B cell (primary cell): ENCODE measurements at regions not wholly inside any gene's neighbourhood (a gene's known extent, or its start where the extent isn't known, plus 50 kb on each side); places are given as distances from the start of the nearest gene placed in this dataset.

Source experiments
- ATAC-seq: fragments of 200-7000 bp; cut with Tn5 transposase; one replicate; pipeline ENCODE4 v1.10.0; 2021; ENCODE audit warnings: low read depth, mild to moderate bottlenecking, moderate number of reproducible peaks, moderate library complexity
- CTCF ChIA-PET: fragments of 350-600 bp; sonication (Branson Sonifier 250); formaldehyde crosslinking; loops from one replicate; lab custom pipeline; 2021; ENCODE audit warnings: antibody characterized with exemption, inconsistent platforms; lab: Charles Lee
- POLR2A ChIA-PET: fragments of 350-600 bp; sonication (Branson Sonifier 250); formaldehyde crosslinking; loops from one replicate; lab custom pipeline; 2021; ENCODE audit warnings: antibody characterized with exemption; lab: Charles Lee
- DNase-seq: peaks from one replicate; pipeline ENCODE4 v3.0.0; 2013
- H2AFZ ChIP-seq: 2 replicates; pipeline ENCODE4 v1.6.1; 2012; ENCODE audit warnings: mild to moderate bottlenecking, low read depth, low read length; ENCODE audit not compliant: insufficient read depth, poor library complexity, severe bottlenecking
- H3K27ac ChIP-seq, 2 donors: 1 replicate in 1 of 2; 2 replicates in 1 of 2; pipeline ENCODE4 v1.5.1; 2012 to 2013; ENCODE audit warnings: low read length in 2 of 2, mild to moderate bottlenecking in 2 of 2, moderate library complexity in 1 of 2
- H3K27me3 ChIP-seq, 4 experiments: fragments of 200-600 bp in 1 of 4; sonication (generic) in 1 of 4; replicated peaks in 1 of 4; 1 replicate in 2 of 4; 2 replicates in 2 of 4; pipeline versions ENCODE4 v1.6.1 to v1.7.0; 2013 to 2016; ENCODE audit warnings: low read length in 3 of 4, mild to moderate bottlenecking in 2 of 4, mixed read lengths in 1 of 4, moderate library complexity in 1 of 4; ENCODE audit not compliant: insufficient read depth in 4 of 4, control insufficient read depth in 3 of 4; ENCODE audit errors: control extremely low read depth in 1 of 4
- H3K36me3 ChIP-seq, 2 experiments: replicated peaks in 1 of 2; 1 replicate in 1 of 2; 2 replicates in 1 of 2; pipeline versions ENCODE4 v1.6.1 to v1.7.1; 2013; ENCODE audit warnings: low read length in 1 of 2; ENCODE audit not compliant: insufficient read depth in 2 of 2, control insufficient read depth in 1 of 2; ENCODE audit errors: control extremely low read depth in 1 of 2, extremely low read depth in 1 of 2
- H3K4me1 ChIP-seq, 2 donors: fragments of 200-600 bp in 1 of 2; sonication (generic) in 1 of 2; 1 replicate in 1 of 2; 2 replicates in 1 of 2; pipeline versions ENCODE4 v1.5.1 to v1.6.1; 2013 to 2017; ENCODE audit warnings: low read length in 2 of 2; ENCODE audit not compliant: control insufficient read depth in 2 of 2, insufficient read depth in 2 of 2
- H3K4me2 ChIP-seq: replicated peaks from 2 replicates; pipeline ENCODE3; 2012; ENCODE audit warnings: mild to moderate bottlenecking, low read depth, low read length; ENCODE audit not compliant: poor library complexity, severe bottlenecking
- H3K4me3 ChIP-seq, 5 experiments: fragments of 200-600 bp in 1 of 5; sonication (generic) in 1 of 5; 1 replicate in 3 of 5; 2 replicates in 2 of 5; pipeline versions ENCODE4 v1.5.1 to v1.7.0; 2011 to 2016; ENCODE audit warnings: low read length in 4 of 5, mild to moderate bottlenecking in 4 of 5, low read depth in 2 of 5, control low read depth in 1 of 5, moderate library complexity in 1 of 5; ENCODE audit not compliant: insufficient read depth in 1 of 5; ENCODE audit errors: control extremely low read depth in 1 of 5, extremely low read depth in 1 of 5
- H3K79me2 ChIP-seq: fragments of 200-600 bp; sonication (generic); one replicate; pipeline ENCODE4 v1.6.0; 2016; ENCODE audit warnings: low read length; ENCODE audit not compliant: control insufficient read depth, insufficient read depth
- H3K9ac ChIP-seq: fragments of 200-600 bp; sonication (generic); 2 replicates; pipeline ENCODE4 v1.6.1; 2017; ENCODE audit warnings: mild to moderate bottlenecking, low read length, moderate library complexity
- H3K9me3 ChIP-seq, 3 donors: one replicate each; pipeline versions ENCODE4 v1.6.1 to v1.7.1; 2013; ENCODE audit warnings: low read length in 2 of 3; ENCODE audit not compliant: control insufficient read depth in 2 of 3, insufficient read depth in 1 of 3; ENCODE audit errors: control extremely low read depth in 1 of 3
- H4K20me1 ChIP-seq: 2 replicates; pipeline ENCODE4 v1.6.0; 2012; ENCODE audit warnings: mild to moderate bottlenecking, low read length; ENCODE audit not compliant: insufficient read depth, control insufficient read depth, poor library complexity, severe bottlenecking
- H3K27ac Mint-ChIP-seq: one replicate; pipeline ENCODE4 v1.8.0; 2021; ENCODE audit warnings: mixed read lengths
- H3K27me3 Mint-ChIP-seq: one replicate; pipeline ENCODE4 v1.8.0; 2021; ENCODE audit warnings: mixed read lengths
- H3K4me1 Mint-ChIP-seq: one replicate; pipeline ENCODE4 v1.8.0; 2021; ENCODE audit warnings: mixed read lengths
- H3K4me3 Mint-ChIP-seq: one replicate; pipeline ENCODE4 v1.8.0; 2021; ENCODE audit warnings: mixed read lengths
- H3K9me3 Mint-ChIP-seq: one replicate; pipeline ENCODE4 v1.8.0; 2022; ENCODE audit warnings: mixed read lengths; ENCODE audit not compliant: insufficient read depth
- EZH2 ChIP-seq: IDR thresholded peaks from 2 replicates; pipeline ENCODE4 v1.6.1; 2012; ENCODE audit warnings: borderline replicate concordance, low read depth, mild to moderate bottlenecking, moderate library complexity, low read length; ENCODE audit not compliant: insufficient read depth, poor library complexity, severe bottlenecking
- WGBS: methylation state at CpG from one replicate; pipeline ENCODE4 v1.1.5; 2013; ENCODE audit warnings: missing lambda C conversion rate; ENCODE audit not compliant: insufficient coverage; 5-methylcytosine and 5-hydroxymethylcytosine counted together
- intact Hi-C: fragments of 100-400 bp; cut with micrococcal nuclease; formaldehyde crosslinking; loops from one replicate; pipeline ENCODE4 v1.10.0; 2022
- TF ChIP-seq, protein P1 (sequence below): fragments of 200-600 bp; IDR thresholded peaks from one replicate; pipeline ENCODE4 v1.8.0; 2022; ENCODE audit warnings: antibody characterized with exemption, mild to moderate bottlenecking

DNA sequence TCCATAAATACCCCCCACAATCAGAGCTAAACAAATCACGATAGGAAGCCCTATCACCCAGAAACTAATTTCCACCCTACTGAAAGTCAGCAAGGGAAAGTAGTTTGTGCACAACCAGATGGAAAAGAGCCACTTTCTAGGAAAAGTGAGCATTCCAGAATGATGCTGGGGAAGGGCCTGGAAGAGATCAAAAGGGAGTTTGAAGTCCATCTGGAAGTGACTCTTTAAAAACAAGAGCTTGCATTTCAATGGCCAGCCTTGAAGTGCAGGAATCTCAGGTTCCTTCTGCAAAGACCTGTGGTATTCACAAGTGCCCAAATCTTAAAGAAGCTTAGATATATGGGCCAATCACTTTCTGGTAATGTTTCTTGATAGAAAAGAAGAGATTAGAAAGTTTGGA is 97.0 kb upstream of the LDB2 start:
- POLR2A ChIA-PET: no interaction called here
- no peak overlapping the region for H3K27ac ChIP-seq
- H3K9me3 ChIP-seq: no peaks in the 10 kb centered on the region
- no peaks in the 10 kb centered on the region for H3K4me1 ChIP-seq
- no peak overlapping the region for H3K27ac Mint-ChIP-seq
- H3K4me1 Mint-ChIP-seq: no peaks in the 10 kb centered on the region
- no peak overlapping the region for H3K4me3 Mint-ChIP-seq
- no peaks in the 10 kb centered on the region for H3K36me3 ChIP-seq
- no CpG with 5 or more reads among the region's 1 CpG for WGBS
- no peaks in the 10 kb centered on the region for H3K27me3 Mint-ChIP-seq
- H3K4me3 ChIP-seq: no peak overlapping the region
- no peak overlapping the region for H2AFZ ChIP-seq
- TF ChIP-seq EZH2: no peak
- TF ChIP-seq, protein P1, sequence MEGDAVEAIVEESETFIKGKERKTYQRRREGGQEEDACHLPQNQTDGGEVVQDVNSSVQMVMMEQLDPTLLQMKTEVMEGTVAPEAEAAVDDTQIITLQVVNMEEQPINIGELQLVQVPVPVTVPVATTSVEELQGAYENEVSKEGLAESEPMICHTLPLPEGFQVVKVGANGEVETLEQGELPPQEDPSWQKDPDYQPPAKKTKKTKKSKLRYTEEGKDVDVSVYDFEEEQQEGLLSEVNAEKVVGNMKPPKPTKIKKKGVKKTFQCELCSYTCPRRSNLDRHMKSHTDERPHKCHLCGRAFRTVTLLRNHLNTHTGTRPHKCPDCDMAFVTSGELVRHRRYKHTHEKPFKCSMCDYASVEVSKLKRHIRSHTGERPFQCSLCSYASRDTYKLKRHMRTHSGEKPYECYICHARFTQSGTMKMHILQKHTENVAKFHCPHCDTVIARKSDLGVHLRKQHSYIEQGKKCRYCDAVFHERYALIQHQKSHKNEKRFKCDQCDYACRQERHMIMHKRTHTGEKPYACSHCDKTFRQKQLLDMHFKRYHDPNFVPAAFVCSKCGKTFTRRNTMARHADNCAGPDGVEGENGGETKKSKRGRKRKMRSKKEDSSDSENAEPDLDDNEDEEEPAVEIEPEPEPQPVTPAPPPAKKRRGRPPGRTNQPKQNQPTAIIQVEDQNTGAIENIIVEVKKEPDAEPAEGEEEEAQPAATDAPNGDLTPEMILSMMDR: no peak
- no peak overlapping the region for H3K4me2 ChIP-seq
- DNase-seq (no peak), ATAC-seq (no peak)
- H4K20me1 ChIP-seq: no peaks in the 10 kb centered on the region
- H3K9me3 Mint-ChIP-seq: no peaks in the 10 kb centered on the region
- CTCF ChIA-PET: no interaction called here
- intact Hi-C loops: no loop called here
- H3K79me2 ChIP-seq: no peaks in the 10 kb centered on the region
- no peak overlapping the region for H3K9ac ChIP-seq
- no peaks in the 10 kb centered on the region for H3K27me3 ChIP-seq

DNA sequence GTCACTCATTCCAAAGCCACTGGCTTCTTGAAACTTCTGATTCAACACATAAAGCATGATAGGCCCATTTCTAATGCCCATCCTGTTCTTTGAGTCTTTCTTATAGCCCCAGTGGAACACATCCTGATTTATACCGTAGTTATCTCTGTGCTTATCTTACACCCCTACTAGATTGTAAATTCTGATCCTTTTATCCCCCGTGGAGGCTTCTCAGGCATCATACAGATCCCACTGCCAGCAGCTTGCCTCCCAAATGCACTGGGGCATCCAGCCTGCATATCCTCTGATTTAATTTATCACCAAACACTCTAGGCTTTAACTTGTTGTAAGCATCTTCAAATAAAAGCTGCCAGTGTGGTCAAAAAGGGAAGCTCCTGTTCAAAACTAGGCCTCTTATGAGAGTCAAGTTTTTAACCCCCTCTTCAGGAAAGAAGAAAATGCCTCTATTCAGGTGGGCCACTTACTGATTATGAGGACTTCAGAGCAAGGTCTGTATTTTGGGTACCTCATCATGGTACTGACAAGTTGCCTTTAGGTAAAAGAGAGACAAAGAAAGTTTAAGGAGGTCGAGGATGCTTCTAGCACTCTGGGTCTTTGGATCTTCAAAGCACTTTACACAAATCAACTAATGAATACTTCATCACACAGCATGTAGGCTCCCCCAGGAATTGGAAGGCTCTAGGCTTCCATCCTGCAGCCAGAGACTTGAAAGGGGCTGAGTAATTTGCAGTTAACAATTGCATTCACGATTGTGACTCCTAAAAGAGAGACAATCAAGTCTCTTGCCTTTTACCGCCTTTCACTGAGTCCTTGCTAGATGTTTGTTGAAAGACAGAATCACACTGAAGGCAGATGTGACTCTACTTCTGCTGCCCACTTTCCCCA is 95.8 kb upstream of the LDB2 start:
- Histone ChIP-seq H4K20me1 (no peaks in the 10 kb centered on the region), H3K4me2 (no peak overlapping the region), H3K9ac (no peak overlapping the region), H3K9me3 (no peaks in the 10 kb centered on the region), H3K79me2 (no peaks in the 10 kb centered on the region), H3K27me3 (no peaks in the 10 kb centered on the region), H2AFZ (no peak overlapping the region), H3K36me3 (no peaks in the 10 kb centered on the region), H3K27ac (no peak overlapping the region), H3K4me1 (no peaks in the 10 kb centered on the region), H3K4me3 (no peak overlapping the region)
- H3K4me1 Mint-ChIP-seq: no peaks in the 10 kb centered on the region
- ChIA-PET CTCF (no interaction called here), POLR2A (no interaction called here)
- TF ChIP-seq, protein P1: no peak
- TF ChIP-seq EZH2: no peak
- 85% methylated on average over 3 of the region's 5 CpGs for WGBS
- intact Hi-C loops: no loop called here
- no peak overlapping the region for H3K27ac Mint-ChIP-seq
- no peaks in the 10 kb centered on the region for H3K27me3 Mint-ChIP-seq
- no peak for DNase-seq
- H3K4me3 Mint-ChIP-seq: no peak overlapping the region
- H3K9me3 Mint-ChIP-seq: no peaks in the 10 kb centered on the region
- no peak for ATAC-seq
